Hippocampal formation (tissue), 2 donors: ENCODE measurements at regions not wholly inside any gene's neighbourhood (a gene's known extent, or its start where the extent isn't known, plus 50 kb on each side); places are given as distances from the start of the nearest gene placed in this dataset.

Experiments used
- DNase-seq, 2 donors: peaks; one replicate each; lab custom pipeline; 2025; lab: John Stamatoyannopoulos, UW

GRCh38 chr22:48337957-48338792 lies 1489.5 kb downstream of the BRD1 start:
- no peak for DNase-seq

GRCh38 chr22:48336339-48337060 lies 1491.2 kb downstream of the BRD1 start:
- DNase-seq, result no peak

GRCh38 chr22:48335442-48336139 lies 1492.1 kb downstream of the BRD1 start:
- DNase-seq, result no peak

- no peak for DNase-seq
Observed at GRCh38 chr22:48334971-48335370, 1492.7 kb downstream of the BRD1 start.

- no peak for DNase-seq
Observed at GRCh38 chr22:48333816-48334735, 1493.6 kb downstream of the BRD1 start.

GRCh38 chr22:48333323-48333763 lies 1494.3 kb downstream of the BRD1 start:
- no peak for DNase-seq

- no peak for DNase-seq
Observed at GRCh38 chr22:48332438-48333322, 1495.0 kb downstream of the BRD1 start.

- DNase-seq, result no peak
Observed at GRCh38 chr22:48331691-48332220, 1495.9 kb downstream of the BRD1 start.

GRCh38 chr22:48331266-48331665 lies 1496.4 kb downstream of the BRD1 start:
- no peak for DNase-seq

GRCh38 chr22:48327721-48328120 lies 1500.0 kb downstream of the BRD1 start:
- no peak for DNase-seq

GRCh38 chr22:48323746-48324145 lies 1503.9 kb downstream of the BRD1 start:
- no peak for DNase-seq

- no peak for DNase-seq
Observed at GRCh38 chr22:48322907-48323306, 1504.8 kb downstream of the BRD1 start.

GRCh38 chr22:48321986-48322545 lies 1505.6 kb downstream of the BRD1 start:
- no peak for DNase-seq

- no peak for DNase-seq
Observed at GRCh38 chr22:48320683-48321451, 1506.8 kb downstream of the BRD1 start.

GRCh38 chr22:48320048-48320682 lies 1507.5 kb downstream of the BRD1 start:
- no peak for DNase-seq

GRCh38 chr22:48319321-48320047 lies 1508.2 kb downstream of the BRD1 start:
- DNase-seq, result no peak

- no peak for DNase-seq
Observed at GRCh38 chr22:48318575-48319320, 1508.9 kb downstream of the BRD1 start.
